Heart left ventricle (tissue), 13 donors: ENCODE measurements at regions not wholly inside any gene's neighbourhood (a gene's known extent, or its start where the extent isn't known, plus 50 kb on each side); places are given as distances from the start of the nearest gene placed in this dataset.
"Not testable (repeated sequence)": the region's sequence is repeated elsewhere in the genome, so short reads cannot be mapped to it uniquely, and the experiment has no call there.

Experiments
- POLR2A ChIP-seq, 2 donors: fragments of 450-650 bp; IDR thresholded peaks; one replicate each; pipeline ENCODE4 v1.6.1; 2017; ENCODE audit warnings: antibody characterized with exemption in 2 of 2, mild to moderate bottlenecking in 2 of 2, moderate library complexity in 2 of 2
- TF ChIP-seq, protein P1 (sequence below), 12 donors: fragments of 200-600 bp; sonication (generic) in 4 of 12; IDR thresholded peaks; one replicate each; pipeline versions ENCODE4 v1.5.0 to v1.8.0; 2018 to 2022; ENCODE audit warnings: antibody characterized with exemption in 12 of 12, mild to moderate bottlenecking in 5 of 12
- donor health status: ischemic (EF 13 %, LVEDD 7.1; RV severe dilation, severe dysfunction).
- donor health status: DM: no; HTN: yes; CAD: no.
- donor health status: DM: no; HTN: no; CAD: no.
- donor health status: ischemic (EF 25% LVEDD 6.9; RV normal size, moderate dysfunction).
- donor health status: ischemic (EF 25% LVEDD 5.7; RV mildly dilated, moderate dysfunction).
- donor health status: ischemic (EF 35%, LVEDD 5.7; RV mildly dilated, moderate dysfunction).
- donor health status: nonischemic (EF 11% LVEDD 7.7; RV severe dilation, severe dysfunction).
- donor health status: DM: yes; HTN: yes; CAD: no.
- donor health status: PGD.
- donor health status: ischemic (EF 29% LVEDD 5.4; RV normal size, mild dysfunction).
- donor health status: nonischemic (EF 23%, LVEDD 6.1; RV moderate dilation, normal function).

DNA sequence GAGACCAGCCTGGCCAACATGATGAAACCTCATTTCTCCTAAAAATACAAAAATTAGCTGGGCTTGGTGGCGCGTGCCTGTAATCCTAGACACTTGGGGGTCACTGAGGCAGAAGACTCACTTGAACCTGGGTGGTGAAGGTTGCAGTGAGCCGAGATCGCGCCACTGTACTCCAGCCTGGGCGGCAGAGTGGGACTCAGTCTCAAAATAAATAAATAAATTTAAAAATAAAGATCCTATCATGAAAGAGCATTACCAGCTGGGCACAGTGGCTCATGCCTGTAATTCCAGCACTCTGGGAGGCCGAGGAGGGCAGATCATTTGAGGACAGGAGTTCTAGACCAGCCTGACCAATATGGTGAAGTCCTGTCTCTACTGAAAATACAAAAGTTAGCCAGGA, 4489.2 kb upstream of the OR11H1 start:
- TF ChIP-seq, protein P1, sequence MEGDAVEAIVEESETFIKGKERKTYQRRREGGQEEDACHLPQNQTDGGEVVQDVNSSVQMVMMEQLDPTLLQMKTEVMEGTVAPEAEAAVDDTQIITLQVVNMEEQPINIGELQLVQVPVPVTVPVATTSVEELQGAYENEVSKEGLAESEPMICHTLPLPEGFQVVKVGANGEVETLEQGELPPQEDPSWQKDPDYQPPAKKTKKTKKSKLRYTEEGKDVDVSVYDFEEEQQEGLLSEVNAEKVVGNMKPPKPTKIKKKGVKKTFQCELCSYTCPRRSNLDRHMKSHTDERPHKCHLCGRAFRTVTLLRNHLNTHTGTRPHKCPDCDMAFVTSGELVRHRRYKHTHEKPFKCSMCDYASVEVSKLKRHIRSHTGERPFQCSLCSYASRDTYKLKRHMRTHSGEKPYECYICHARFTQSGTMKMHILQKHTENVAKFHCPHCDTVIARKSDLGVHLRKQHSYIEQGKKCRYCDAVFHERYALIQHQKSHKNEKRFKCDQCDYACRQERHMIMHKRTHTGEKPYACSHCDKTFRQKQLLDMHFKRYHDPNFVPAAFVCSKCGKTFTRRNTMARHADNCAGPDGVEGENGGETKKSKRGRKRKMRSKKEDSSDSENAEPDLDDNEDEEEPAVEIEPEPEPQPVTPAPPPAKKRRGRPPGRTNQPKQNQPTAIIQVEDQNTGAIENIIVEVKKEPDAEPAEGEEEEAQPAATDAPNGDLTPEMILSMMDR (IDR thresholded peaks at IDR 0.05) = not testable (repeated sequence)
- not testable (repeated sequence) for TF ChIP-seq POLR2A (IDR thresholded peaks at IDR 0.05)
